ENCODE measurements at regions not wholly inside any gene's neighbourhood (a gene's known extent, or its start where the extent isn't known, plus 50 kb on each side); places are given as distances from the start of the nearest gene placed in this dataset.
"Not testable (repeated sequence)": the region's sequence is repeated elsewhere in the genome, so short reads cannot be mapped to it uniquely, and the experiment has no call there.

GRCh38 chr9:41347893-41348292, 158.8 kb upstream of the ZNG1F start:
- WGBS, 2 donors: 81 to 88% methylated on average over 2 of the region's 3 CpGs
- DNase-seq; H3K27me3 ChIP-seq; H3K4me3 ChIP-seq; intact Hi-C loops (cut with DNase I); H3K27ac ChIP-seq; H3K4me1 ChIP-seq; H3K36me3 ChIP-seq; H3K9me3 ChIP-seq: not testable (repeated sequence)

GRCh38 chr9:41332562-41332961, 143.4 kb upstream of the ZNG1F start:
- DNase-seq; H3K9me3 ChIP-seq; H3K4me1 ChIP-seq; H3K4me3 ChIP-seq; intact Hi-C loops (cut with DNase I); H3K36me3 ChIP-seq; H3K27ac ChIP-seq; H3K27me3 ChIP-seq: not testable (repeated sequence)
- WGBS, 2 donors: 76 to 94% methylated on average over 3 of the region's 5 CpGs

DNA sequence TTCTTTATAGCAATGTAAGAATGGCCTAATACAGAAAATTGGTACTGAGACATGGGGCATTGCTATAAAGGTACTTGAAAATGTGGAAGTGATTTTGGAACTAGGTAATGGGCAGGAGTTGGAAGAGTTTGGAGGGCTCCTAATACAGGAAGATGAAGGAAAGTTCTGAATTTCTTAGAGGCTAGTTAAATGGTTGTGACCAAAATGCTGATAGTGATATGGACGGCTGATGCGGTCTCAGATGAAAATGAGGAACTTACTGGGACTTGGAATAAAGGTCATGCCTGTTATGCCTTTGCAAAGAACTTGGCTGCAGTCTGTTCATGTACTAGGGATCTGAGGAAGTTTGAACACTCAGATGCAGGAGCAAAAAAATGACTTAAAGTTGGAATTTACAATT, 132.2 kb upstream of the ZNG1F start:
- H3K27ac ChIP-seq; H3K9me3 ChIP-seq; intact Hi-C loops (cut with DNase I); H3K4me3 ChIP-seq; H3K27me3 ChIP-seq; DNase-seq; H3K36me3 ChIP-seq; H3K4me1 ChIP-seq: not testable (repeated sequence)
- WGBS, 2 donors: 72% methylated on average over 2 of the region's 2 CpGs; no CpG with 5 or more reads in 1 of the 2 donors

- 62 to 73% methylated on average over 6 of the region's 6 CpGs for WGBS, 2 donors
- H3K4me1 ChIP-seq; H3K4me3 ChIP-seq; H3K9me3 ChIP-seq; DNase-seq; H3K36me3 ChIP-seq; H3K27ac ChIP-seq; H3K27me3 ChIP-seq; intact Hi-C loops (cut with DNase I): not testable (repeated sequence)
Measured at GRCh38 chr9:41308953-41309352, 119.8 kb upstream of the ZNG1F start.

DNA sequence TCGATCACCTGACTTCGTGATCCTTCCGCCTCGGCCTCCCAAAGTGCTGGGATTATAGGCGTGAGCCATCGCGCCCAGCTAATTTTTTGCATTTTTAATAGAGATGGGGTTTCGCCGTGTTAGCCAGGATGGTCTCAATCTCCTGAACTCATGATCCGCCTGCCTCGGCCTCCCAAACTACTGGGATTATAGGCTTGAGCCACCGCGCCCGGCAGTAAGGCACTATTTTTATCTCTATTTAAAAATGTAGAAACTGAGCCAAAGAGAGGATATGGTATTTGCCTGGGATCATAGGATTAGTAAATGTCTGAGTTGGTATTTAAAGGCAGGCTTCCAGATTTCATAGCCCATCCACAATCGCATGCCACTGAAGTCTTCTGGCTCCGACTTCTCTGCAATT, 96.6 kb upstream of the ZNG1F start:
- intact Hi-C loops (cut with DNase I); H3K27me3 ChIP-seq; H3K27ac ChIP-seq; H3K36me3 ChIP-seq; H3K4me3 ChIP-seq; H3K4me1 ChIP-seq; H3K9me3 ChIP-seq: not testable (repeated sequence)
- DNase-seq: peak; percentile 34
- 91 to 94% methylated on average over 16 of the region's 16 CpGs for WGBS, 2 donors

DNA sequence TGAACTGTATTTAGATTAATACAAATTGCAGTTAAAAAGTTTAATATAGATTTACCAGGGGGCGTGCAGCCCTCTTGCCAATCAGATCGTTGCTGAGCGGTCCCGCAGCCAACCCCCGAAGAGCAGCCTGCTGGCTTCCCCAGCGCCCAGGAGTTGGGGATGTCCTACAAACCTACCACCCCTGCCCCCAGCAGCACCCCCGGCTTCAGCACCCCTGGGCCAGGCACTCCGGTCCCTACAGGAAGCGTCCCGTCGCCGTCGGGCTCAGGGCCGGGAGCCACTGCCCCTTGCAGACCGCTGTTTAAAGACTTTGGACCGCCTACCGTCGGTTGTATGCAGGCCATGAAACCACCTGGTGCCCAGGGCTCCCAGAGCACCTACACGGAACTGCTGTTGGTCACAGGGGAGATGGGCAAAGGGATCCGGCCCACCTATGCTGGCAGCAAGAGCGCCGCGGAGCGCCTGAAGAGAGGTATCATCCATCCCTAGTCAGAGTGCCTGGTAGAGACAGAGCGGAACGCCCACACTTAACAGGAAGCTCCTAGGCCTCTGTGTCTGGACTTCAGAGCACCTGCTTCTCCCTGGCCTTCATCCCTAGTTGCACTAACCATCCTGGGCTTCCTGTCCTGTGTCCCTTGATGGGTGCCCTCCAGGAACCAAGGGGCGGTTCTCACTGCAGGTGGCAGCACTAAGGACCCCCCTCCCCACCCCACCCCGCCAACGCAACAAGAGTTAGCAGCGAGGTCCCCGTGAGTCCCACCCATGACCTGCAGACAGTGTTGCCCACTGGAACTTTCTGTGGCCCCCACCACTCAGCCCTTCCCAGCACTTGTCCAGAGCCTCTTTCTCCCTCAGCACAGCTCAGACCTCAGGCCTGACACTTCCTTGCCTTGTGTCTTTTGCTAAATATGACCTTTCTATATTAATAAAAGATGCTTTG, 91.5 kb upstream of the ZNG1F start:
- H3K9me3 ChIP-seq; H3K36me3 ChIP-seq; intact Hi-C loops (cut with DNase I); H3K27me3 ChIP-seq; DNase-seq; H3K27ac ChIP-seq; H3K4me1 ChIP-seq; H3K4me3 ChIP-seq: not testable (repeated sequence)
- whole genome bisulfite sequencing, 2 donors: 73% methylated on average over 17 to 20 of the region's 31 CpGs

GRCh38 chr9:41279437-41279836, 90.3 kb upstream of the ZNG1F start:
- 90 to 91% methylated on average over 8 to 11 of the region's 13 CpGs for WGBS, 2 donors
- peak; percentile 59 for DNase-seq

DNA sequence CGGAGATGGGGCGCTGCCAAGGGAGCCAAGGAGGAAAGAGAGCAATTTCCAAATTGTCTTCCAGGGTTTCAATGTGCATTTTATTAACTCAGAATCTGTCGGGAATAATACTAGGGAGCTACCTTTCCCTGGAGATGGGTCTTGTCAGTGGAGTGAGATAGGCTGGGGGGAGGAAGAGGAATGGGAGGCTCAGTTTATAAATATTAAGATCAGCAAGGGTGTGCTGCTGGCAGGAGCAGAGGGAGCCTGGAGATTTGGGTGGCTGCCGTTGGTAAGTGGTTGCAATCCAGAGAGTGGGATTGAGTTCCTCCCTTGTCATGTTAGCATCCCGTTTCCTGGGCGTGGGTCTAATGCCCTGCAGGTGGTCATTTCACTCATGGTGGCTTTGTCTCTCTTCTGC, 89.9 kb upstream of the ZNG1F start:
- H3K36me3 ChIP-seq; H3K27me3 ChIP-seq; intact Hi-C loops (cut with DNase I); H3K4me3 ChIP-seq; H3K9me3 ChIP-seq; H3K4me1 ChIP-seq; DNase-seq; H3K27ac ChIP-seq: not testable (repeated sequence)
- WGBS, 2 donors: 90 to 94% methylated on average over 4 of the region's 6 CpGs

More at GRCh38 chr9:41279437-41279836, 90.3 kb upstream of the ZNG1F start:
- H3K4me3 ChIP-seq; H3K27ac ChIP-seq; H3K27me3 ChIP-seq; intact Hi-C loops (cut with DNase I); H3K4me1 ChIP-seq; H3K36me3 ChIP-seq; H3K9me3 ChIP-seq: not testable (repeated sequence)

DNA sequence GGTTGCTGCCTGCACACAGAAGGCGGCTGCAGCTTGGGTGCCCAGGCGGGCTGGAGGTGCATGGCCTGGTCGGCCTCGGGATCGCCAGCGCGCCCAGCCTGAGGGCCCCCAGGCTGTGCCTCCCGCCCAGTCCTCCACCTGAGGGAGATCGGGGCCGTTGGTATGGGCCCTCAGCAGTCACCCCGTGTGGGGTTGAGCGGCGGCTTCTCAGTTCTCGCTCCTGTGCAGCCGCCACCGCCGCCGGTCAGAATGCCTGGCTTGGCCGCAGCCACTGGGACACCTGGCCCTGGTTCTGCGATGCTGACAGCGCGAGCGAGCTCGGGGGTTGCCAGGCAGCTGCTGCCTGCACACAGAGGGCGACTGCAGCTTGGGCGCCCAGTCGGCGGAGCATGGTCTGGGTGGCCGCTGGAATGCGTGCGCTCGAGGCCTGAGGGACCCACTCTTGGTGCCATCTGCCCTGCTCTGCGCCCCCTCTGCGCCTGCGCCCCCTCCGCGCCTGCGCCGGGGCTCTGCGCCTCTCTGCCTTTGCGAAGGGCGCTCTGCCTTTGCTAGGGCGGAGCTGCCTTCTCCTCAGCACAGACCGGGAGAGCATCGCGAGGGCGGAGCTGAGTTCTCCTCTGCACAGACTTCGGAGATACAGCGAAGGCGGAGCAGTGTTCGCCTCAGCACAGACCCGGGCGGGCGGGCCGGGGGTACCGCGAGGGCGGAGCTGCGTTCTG, 84.6 kb upstream of the ZNG1F start:
- H3K4me1 ChIP-seq; intact Hi-C loops (cut with DNase I); H3K9me3 ChIP-seq; H3K36me3 ChIP-seq: not testable (repeated sequence)
- peak in 3 of 4 donors; percentile 29 to 54 (median 51) for TF ChIP-seq POLR2AphosphoS5 (IDR thresholded peaks at IDR 0.05)
- Histone ChIP-seq H3K27me3 (peaks cover 0 to 20% (median 3%) of the 10 kb centered on the region in 3 donors), H3K4me3 (peak overlapping the region; percentile 35 to 59 (median 50)), H3K27ac (peak overlapping the region; percentile 42 to 65 (median 60))
- DNase-seq: peak; percentile 79
- 6 to 11% methylated on average over 50 of the region's 59 CpGs for WGBS, 2 donors

GRCh38 chr9:41272879-41273548, 83.9 kb upstream of the ZNG1F start:
- H3K4me3 ChIP-seq: peak overlapping the region; percentile 22 to 51 (median 45)
- peak; percentile 65 for DNase-seq
- WGBS, 2 donors: 10 to 17% methylated on average over 39 of the region's 49 CpGs
- peaks cover 0 to 20% (median 3%) of the 10 kb centered on the region in 3 donors for H3K27me3 ChIP-seq
- H3K9me3 ChIP-seq; intact Hi-C loops (cut with DNase I); H3K36me3 ChIP-seq; H3K4me1 ChIP-seq: not testable (repeated sequence)
- peak overlapping the region in 1 of 4 donors; percentile 58 for H3K27ac ChIP-seq

- H3K4me3 ChIP-seq; H3K36me3 ChIP-seq; intact Hi-C loops (cut with DNase I); DNase-seq; H3K4me1 ChIP-seq; H3K27ac ChIP-seq; H3K9me3 ChIP-seq: not testable (repeated sequence)
- H3K27me3 ChIP-seq: peaks cover 0 to 26% (median 3%) of the 10 kb centered on the region in 3 donors
- no CpG with 5 or more reads among the region's 1 CpG for WGBS, 2 donors
Measured at GRCh38 chr9:41270992-41271391, 81.9 kb upstream of the ZNG1F start.

DNA sequence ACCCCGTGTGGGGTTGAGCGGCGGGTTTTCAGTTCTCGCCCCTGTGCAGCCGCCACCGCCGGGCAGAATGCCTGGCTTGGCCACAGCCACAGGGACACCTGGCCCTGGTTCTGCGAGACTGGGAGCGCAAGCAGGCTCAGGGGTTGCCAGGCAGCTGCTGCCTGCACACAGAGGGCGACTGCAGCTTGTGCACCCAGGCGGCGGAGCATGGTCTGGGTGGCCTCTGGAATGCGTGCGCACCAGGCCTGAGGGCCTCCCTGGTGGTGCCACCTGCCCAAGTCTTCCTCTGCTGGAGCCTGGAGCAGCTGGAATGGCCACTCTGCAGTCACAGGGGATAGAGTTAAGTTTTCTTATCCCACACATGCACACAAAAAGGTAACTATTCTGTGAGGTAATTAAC, 80.4 kb upstream of the ZNG1F start:
- H3K9me3 ChIP-seq; H3K4me1 ChIP-seq; H3K36me3 ChIP-seq; H3K4me3 ChIP-seq; H3K27ac ChIP-seq; intact Hi-C loops (cut with DNase I); DNase-seq: not testable (repeated sequence)
- H3K27me3 ChIP-seq: peaks cover 0 to 27% (median 3%) of the 10 kb centered on the region in 3 donors
- WGBS, 2 donors: 55 to 60% methylated on average over 9 to 10 of the region's 14 CpGs

All from sigmoid colon (tissue), 6 donors.